Ishikawa (cell line): ENCODE measurements at regions not wholly inside any gene's neighbourhood (a gene's known extent, or its start where the extent isn't known, plus 50 kb on each side); places are given as distances from the start of the nearest gene placed in this dataset.

Experiments
- CEBPB ChIP-seq: IDR thresholded peaks from 2 replicates; pipeline ENCODE4 v1.6.1; 2012
- CREB1 ChIP-seq: IDR thresholded peaks from 2 replicates; pipeline ENCODE4 v1.6.1; 2012; ENCODE audit warnings: low read depth
- EP300 ChIP-seq: IDR thresholded peaks from 2 replicates; pipeline ENCODE4 v1.6.1; 2012; ENCODE audit warnings: borderline replicate concordance
- RAD21 ChIP-seq: IDR thresholded peaks from 2 replicates; pipeline ENCODE4 v1.6.1; 2012; ENCODE audit warnings: low read depth
- YY1 ChIP-seq: IDR thresholded peaks from 2 replicates; pipeline ENCODE4 v1.6.1; 2012; ENCODE audit warnings: low read depth
- ZBTB7A ChIP-seq: IDR thresholded peaks from 2 replicates; pipeline ENCODE4 v1.6.1; 2012; ENCODE audit warnings: low read depth
- TF ChIP-seq, protein P1 (sequence below): IDR thresholded peaks from 2 replicates; pipeline ENCODE4 v1.6.1; 2012
- TF ChIP-seq, protein P2 (sequence below): IDR thresholded peaks from 2 replicates; pipeline ENCODE4 v1.6.1; 2012; ENCODE audit warnings: low read depth, mild to moderate bottlenecking
- TF ChIP-seq, protein P3 (sequence below): IDR thresholded peaks from 2 replicates; pipeline ENCODE4 v1.6.1; 2012

DNA sequence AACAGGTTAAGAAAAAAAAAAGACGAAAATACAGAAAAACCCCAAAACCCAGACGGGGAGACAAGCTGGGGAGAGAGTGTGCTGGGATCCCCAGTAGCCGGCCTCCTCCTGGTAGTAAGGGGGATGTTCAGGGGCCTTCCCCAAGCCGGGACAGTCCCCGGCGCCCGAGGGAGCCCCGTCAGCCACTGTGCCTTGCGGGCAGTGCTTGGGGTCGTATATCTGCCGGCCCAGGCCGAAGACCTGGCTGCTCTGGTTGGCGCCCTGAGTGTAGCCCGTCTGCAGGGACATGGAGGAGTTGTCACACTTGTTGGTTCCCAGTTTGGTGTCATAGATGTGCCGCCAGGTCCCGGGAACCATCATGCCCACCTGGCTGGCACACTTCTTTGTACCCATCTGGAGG is 287.2 kb upstream of the GADL1 start:
- TF ChIP-seq EP300 (no peak), CEBPB (no peak), RAD21 (no peak), CREB1 (no peak), YY1 (no peak), ZBTB7A (no peak)
- TF ChIP-seq, protein P1, sequence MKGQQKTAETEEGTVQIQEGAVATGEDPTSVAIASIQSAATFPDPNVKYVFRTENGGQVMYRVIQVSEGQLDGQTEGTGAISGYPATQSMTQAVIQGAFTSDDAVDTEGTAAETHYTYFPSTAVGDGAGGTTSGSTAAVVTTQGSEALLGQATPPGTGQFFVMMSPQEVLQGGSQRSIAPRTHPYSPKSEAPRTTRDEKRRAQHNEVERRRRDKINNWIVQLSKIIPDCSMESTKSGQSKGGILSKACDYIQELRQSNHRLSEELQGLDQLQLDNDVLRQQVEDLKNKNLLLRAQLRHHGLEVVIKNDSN = no peak
- TF ChIP-seq, protein P2, sequence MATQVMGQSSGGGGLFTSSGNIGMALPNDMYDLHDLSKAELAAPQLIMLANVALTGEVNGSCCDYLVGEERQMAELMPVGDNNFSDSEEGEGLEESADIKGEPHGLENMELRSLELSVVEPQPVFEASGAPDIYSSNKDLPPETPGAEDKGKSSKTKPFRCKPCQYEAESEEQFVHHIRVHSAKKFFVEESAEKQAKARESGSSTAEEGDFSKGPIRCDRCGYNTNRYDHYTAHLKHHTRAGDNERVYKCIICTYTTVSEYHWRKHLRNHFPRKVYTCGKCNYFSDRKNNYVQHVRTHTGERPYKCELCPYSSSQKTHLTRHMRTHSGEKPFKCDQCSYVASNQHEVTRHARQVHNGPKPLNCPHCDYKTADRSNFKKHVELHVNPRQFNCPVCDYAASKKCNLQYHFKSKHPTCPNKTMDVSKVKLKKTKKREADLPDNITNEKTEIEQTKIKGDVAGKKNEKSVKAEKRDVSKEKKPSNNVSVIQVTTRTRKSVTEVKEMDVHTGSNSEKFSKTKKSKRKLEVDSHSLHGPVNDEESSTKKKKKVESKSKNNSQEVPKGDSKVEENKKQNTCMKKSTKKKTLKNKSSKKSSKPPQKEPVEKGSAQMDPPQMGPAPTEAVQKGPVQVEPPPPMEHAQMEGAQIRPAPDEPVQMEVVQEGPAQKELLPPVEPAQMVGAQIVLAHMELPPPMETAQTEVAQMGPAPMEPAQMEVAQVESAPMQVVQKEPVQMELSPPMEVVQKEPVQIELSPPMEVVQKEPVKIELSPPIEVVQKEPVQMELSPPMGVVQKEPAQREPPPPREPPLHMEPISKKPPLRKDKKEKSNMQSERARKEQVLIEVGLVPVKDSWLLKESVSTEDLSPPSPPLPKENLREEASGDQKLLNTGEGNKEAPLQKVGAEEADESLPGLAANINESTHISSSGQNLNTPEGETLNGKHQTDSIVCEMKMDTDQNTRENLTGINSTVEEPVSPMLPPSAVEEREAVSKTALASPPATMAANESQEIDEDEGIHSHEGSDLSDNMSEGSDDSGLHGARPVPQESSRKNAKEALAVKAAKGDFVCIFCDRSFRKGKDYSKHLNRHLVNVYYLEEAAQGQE = no peak
- TF ChIP-seq, protein P3, sequence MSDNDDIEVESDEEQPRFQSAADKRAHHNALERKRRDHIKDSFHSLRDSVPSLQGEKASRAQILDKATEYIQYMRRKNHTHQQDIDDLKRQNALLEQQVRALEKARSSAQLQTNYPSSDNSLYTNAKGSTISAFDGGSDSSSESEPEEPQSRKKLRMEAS = no peak
